Lung microvascular endothelial cell (primary cell): ENCODE measurements at regions not wholly inside any gene's neighbourhood (a gene's known extent, or its start where the extent isn't known, plus 50 kb on each side); places are given as distances from the start of the nearest gene placed in this dataset.
"Not testable (repeated sequence)": the region's sequence is repeated elsewhere in the genome, so short reads cannot be mapped to it uniquely, and the experiment has no call there.

Experiments
- DNase-seq, 2 donors: peaks; one replicate each; pipeline versions ENCODE4 v3.0.0 to v3.0.0-alpha.2; 2010; ENCODE audit warnings: low read depth in 2 of 2

- no peak for DNase-seq
These were observed 640.3 kb downstream of the SLC6A15 start for GRCh38 chr12:84272324-84272723.

DNA sequence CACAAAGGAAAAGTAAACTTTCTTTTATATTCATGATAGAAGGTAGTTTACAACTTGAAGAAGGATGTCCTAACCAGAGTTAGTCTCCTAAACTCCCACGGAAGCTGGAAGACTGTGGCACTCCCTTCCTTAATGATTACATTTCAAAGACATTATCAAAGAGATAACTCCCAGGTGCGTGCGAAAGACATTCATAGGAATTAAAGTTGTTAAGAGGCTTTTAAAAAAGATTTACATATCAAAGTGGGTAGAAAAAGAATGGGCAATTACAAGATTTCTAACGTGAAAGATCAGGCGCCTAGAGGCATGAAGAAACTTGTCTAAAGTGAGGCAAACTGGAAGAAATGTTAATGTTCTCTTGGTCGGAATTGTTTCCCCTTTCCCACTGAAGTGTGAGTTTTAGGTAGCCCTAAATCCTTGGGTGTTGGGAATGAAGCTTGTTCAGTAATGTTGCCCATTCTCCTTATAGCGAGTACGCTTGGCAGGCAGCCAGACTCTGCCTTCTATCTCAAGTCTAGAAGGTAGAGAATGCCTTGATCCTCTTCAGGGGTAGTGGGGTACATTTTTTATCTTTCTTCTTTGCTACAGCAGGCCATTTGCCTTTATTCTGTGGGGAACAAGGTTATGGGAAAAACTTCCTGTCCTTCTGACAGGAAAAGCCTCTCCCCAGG, 642.0 kb downstream of the SLC6A15 start:
- no peak for DNase-seq

DNA sequence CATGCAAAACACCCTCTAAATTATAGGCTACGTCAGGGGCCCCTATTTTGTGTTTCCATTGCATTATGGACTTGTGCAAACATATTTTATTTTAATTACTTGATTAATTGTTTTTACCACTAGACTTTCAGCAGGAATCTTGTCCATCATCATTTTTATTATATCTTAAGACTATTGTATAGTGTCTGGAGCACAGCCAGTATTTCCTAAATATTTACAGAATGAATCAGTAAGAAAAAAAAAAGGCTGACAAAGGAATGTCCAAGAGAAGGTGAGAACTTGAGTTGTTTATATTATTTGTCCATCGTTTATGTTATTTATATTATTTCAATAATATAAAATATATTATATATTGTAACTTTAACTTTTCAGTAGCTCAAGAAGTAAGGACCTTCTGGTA, 664.7 kb downstream of the SLC6A15 start:
- DNase-seq, result no peak

DNA sequence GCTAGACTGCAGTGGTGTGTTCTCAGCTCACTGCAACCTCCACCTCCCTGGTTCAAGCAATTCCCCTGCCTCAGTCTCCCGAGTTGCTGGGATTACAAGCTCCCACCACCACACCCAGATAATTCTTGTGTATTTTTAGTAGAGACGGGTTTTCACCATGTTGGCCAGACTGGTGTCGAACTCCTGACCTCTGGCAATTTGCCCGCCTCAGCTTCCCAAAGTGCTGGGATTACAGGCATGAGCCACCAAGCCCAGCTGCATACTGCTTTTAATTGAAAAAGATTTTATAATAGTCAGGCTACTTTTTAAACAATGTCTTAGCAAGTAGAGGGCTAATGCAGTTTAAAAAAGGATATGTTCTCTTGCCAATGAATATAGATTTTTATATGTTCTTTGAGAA, 668.9 kb downstream of the SLC6A15 start:
- DNase-seq, result no peak

DNA sequence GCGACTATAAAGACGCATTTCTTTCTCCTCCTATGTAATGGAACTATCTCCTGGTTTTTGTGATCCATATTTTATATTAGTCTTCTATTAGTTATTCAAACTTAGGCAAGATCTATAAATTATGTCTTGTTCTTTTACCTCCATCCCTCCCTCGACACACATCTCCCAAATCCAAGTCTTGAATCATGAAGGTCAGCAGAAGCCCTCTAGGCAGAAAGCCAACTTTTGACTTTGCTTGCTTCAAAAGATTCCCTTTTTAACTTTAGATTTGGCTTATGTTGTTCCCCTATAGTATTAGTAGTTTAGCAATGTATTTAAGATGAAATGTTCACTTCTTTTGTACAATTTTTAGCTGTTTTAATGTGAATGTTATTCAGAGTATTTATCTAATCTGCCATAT, 689.8 kb downstream of the SLC6A15 start:
- DNase-seq, result no peak

GRCh38 chr12:84218406-84218805, 694.2 kb downstream of the SLC6A15 start:
- no peak for DNase-seq

DNA sequence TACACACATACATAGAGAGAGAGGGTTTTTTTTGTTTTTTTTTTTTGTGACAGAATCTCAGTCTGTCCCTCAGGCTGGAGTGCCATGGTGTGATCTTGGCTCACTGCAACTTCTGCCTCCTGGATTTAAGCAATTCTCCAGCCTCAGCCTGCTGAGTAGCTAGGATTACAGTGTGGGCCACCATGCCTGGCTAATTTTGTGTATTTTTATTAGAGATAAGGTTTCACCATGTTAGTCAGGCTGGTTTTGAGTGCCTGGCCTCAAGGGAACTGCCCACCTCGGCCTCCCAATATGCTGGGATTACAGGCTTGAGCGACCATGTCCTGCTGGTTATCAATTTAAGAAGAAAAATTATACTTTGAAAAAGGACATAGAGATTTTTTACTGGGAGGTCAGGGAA, 710.6 kb downstream of the SLC6A15 start:
- DNase-seq, result no peak

GRCh38 chr12:84198294-84198946, 714.2 kb downstream of the SLC6A15 start:
- no peak for DNase-seq

GRCh38 chr12:84191779-84192178, 720.8 kb downstream of the SLC6A15 start:
- no peak for DNase-seq

DNA sequence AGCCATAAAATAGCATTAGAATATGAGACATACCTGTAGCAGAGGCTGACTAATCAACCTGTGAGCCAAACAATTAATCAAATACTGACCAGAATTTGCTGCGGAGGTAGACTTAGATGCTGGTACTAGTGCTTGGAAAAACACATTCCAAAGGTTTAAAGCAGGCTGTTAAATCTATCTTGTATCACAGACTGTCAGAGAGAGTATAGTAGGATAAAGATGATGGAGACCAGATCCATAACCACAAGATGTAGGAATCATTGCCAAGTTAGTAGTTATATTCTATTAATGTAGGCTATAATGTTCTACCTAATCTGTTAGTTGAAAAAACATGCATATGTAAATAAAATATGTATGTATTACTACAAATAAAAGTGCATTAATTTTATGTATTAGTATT, 726.2 kb downstream of the SLC6A15 start:
- DNase-seq, result no peak

- DNase-seq, result no peak
These were observed 729.0 kb downstream of the SLC6A15 start for GRCh38 chr12:84183576-84183975.

DNA sequence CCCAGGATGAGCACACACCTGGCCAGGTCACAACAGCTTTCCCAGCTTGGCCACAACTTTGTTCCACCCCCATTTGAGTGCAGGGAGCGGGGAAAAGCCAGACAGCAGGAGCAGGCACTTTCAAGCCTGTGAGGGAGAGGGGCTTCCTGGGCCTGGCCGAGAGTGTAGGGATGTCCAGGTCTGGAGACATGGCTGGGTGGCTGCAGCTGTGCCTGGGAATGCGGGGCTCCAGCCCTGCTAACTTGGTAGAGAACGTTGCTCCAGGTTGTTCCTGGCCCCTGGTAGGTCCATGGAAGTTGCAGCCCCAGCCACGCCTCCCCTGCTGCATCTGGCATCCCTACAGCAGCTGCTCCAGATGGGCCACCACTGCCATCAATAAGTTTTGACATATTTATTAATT, 738.5 kb downstream of the SLC6A15 start:
- DNase-seq, result no peak

- no peak for DNase-seq
These were observed 739.7 kb downstream of the SLC6A15 start for GRCh38 chr12:84172823-84173424.

GRCh38 chr12:84166812-84167211, 745.8 kb downstream of the SLC6A15 start:
- DNase-seq, result no peak

DNA sequence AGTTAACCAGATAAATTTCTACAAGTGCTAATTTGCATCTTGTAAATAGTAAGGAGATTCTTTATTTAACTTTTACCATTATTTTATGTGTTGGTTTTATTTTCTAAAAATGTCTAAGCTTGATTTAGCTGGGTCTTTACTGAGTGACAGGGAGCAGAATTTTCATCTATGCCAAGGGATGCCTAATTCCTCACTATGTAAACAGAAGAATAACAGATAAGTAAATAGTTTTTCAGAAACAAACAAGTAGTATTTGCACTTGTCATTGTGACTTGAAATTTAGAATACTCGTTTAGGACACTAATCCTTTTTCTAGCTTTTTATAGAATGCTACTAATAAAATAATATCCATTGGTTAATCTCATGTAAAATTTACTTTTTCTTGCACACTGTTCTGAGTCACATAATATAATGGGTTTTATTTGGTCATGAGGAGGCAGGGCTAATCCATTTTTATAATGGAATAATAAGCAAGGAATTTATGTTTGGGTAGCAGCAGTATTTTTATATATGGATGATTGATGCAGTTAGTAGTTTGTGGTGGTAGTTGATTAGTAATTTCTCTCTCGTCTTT, 746.5 kb downstream of the SLC6A15 start:
- no peak for DNase-seq

DNA sequence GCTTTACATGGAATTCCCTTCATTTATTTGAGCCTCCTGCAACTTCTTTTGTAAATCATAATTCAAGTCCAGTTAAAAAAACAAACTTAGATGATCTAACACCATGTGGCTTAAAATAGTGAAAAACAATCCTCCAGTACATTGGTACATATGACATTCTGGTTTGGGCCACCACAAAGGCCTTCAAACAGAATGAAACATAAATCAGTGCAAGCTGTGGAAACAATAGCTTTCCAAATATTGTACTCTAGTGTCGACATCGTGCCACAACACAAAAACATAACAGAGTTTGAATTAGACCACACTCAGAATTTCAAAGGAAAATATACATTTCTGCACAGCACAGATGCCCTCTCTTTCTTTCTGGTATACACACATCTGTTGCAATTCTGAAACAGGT, 751.3 kb downstream of the SLC6A15 start:
- no peak for DNase-seq

- no peak for DNase-seq
These were observed 753.3 kb downstream of the SLC6A15 start for GRCh38 chr12:84159260-84159659.

DNA sequence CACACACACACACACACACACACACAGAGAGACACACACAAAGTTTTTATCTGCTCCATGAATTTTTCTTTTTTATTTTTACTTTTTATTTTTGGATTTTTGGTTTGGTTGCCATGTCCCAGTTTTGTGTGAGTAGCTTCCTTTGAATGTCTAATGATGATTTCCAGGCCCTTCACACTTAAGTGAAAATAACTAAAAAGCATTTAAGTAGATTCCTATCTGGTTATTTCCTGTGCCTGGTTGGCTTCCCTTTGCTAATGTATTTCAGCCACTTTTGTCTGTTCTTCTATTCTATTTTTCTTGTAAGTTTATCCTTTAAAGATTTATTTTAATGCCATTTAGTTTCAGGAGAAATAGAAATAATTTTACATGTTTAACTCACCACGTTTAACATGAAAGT, 755.4 kb downstream of the SLC6A15 start:
- DNase-seq, result no peak

DNA sequence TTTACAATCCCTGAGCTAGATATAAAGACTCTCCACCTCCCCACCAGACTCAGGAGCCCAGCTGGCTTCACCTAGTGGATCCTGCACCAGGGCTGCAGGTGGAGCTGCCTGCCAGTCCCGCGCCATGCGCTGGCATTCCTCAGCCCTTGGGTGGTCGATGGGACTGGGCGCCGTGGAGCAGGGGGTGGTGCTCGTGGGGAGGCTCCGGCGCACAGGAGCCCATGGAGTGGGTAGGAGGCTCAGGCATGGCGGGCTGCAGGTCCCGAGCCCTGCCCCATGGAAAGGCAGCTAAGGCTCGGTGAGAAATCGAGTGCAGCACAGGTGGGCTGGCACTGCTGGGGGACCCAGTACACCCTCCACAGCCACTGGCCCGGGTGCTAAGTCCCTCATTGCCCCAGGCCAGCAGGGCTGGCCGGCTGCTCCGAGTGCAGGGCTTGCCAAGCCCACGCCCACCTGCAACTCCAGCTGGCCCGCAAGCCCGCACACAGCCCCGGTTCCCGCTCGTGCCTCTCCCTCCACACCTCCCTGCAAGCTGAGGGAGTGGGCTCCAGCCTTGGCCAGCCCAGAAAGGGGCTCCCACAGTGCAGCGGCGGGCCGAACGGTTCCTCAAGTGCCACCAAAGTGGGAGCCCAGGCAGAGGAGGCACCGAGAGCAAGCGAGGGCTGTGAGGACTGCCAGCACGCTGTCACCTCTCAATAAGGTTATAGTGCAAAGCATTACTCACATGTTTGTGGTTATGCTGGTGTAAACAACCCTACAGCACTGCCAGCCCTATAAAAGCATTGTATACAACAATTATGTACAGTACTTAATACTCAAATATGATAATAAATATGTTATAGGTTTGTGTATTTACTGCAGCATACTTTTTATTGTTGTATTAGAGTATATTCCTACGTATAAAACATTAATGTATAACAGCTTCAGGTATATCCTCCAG, 757.3 kb downstream of the SLC6A15 start:
- DNase-seq, result not testable (repeated sequence)

DNA sequence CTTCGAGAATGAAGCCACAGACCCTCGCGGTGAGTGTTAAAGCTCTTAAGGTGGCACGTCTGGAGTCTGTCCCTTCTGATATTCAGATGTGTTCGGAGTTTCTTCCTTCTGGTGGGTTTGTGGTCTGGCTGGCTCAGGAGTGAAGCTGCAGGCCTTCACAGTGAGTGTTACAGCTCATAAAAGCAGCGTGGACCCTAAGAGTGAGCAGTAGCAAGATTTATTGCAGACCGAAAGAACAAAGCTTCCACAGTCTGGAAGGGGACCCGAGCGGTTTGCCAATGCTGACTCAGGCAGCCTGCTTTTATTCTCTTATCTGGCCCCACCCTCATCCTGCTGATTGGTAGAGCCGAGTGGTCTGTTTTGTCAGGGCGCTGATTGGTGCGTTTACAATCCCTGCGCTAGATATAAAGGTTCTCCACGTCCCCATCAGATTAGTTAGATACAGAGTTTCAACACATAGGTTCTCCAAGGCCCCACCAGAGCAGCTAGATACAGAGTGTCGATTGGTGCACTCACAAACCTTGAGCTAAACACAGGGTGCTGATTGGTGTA, 758.1 kb downstream of the SLC6A15 start:
- DNase-seq, result not testable (repeated sequence)

DNA sequence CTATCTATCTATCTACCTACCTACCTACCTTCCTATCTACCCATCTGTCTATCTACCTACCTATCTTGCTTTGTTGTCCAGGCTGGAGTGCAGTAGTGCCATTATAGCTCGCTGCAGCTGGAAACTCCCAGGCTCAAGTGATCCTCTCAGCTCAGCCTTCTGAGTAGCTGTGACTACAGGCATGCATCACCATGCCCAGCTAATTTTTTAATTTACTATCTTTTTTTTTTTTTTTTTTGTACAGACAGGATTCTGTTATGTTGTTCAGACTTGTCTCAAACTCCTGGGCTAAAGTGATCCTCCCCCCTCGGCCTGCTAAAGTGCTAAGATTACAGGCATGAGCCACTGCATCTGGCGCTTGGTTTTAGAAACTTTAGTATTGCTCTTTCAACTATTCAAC, 762.4 kb downstream of the SLC6A15 start:
- DNase-seq, result no peak
